Right lobe of liver (tissue), 4 donors: ENCODE measurements at regions not wholly inside any gene's neighbourhood (a gene's known extent, or its start where the extent isn't known, plus 50 kb on each side); places are given as distances from the start of the nearest gene placed in this dataset.

ENCODE experiments used
- CTCF ChIP-seq, 4 donors: fragments of 200-600 bp in 3 of 4; fragments of 450-650 bp in 1 of 4; IDR thresholded peaks; one replicate each; pipeline versions ENCODE4 v1.5.1 to v1.8.0; 2016 to 2022; ENCODE audit warnings: antibody characterized with exemption in 4 of 4, mild to moderate bottlenecking in 2 of 4
- POLR2A ChIP-seq: fragments of 450-650 bp; IDR thresholded peaks from one replicate; pipeline ENCODE4 v1.6.1; 2017; ENCODE audit warnings: antibody characterized with exemption, mild to moderate bottlenecking
- donor health status: DM: no; HTN: no; CAD: no.
- donor health status: DM: no; HTN: no; CAD: no.
- donor health status: DM: no; HTN: yes; CAD: no.

DNA sequence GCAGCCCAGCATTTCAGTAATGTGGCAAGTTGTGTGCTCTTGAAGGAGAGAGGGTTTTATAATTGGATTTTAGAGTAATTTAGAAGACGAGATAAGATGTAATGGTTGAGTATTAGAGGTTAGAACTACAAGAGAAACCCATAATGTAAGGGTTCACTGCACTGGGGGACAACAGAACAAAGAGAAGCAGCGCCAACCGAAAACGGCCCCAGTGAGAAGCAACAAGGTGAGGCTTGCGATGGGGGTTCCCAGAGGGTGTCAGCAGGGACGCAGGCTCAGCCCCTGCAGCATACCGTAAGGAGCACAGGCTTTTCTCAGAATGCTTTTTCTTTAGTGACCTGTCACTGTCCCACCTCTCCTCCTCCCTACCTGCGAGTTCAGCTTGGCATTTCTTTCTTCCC is 183.9 kb upstream of the ETAA1 start:
- TF ChIP-seq CTCF (IDR thresholded peaks at IDR 0.05) (no peak), POLR2A (no peak)
